Thymus (tissue), 11 donors: ENCODE measurements at regions not wholly inside any gene's neighbourhood (a gene's known extent, or its start where the extent isn't known, plus 50 kb on each side); places are given as distances from the start of the nearest gene placed in this dataset.
"Not testable (repeated sequence)": the region's sequence is repeated elsewhere in the genome, so short reads cannot be mapped to it uniquely, and the experiment has no call there.

ENCODE experiments used
- DNase-seq, 9 donors: peaks; one replicate each; pipeline ENCODE4 v3.0.0-alpha.2; 2013; ENCODE audit warnings: low spot score in 9 of 9, low read depth in 6 of 9, missing footprints in 1 of 9
- H3K27ac ChIP-seq, 2 donors: one replicate each; pipeline ENCODE4 v1.5.1; 2013; ENCODE audit warnings: control low read depth in 1 of 2, low read depth in 1 of 2, low read length in 1 of 2, mild to moderate bottlenecking in 1 of 2, moderate library complexity in 1 of 2
- H3K27me3 ChIP-seq, 2 donors: one replicate each; pipeline ENCODE4 v1.5.1; 2013; ENCODE audit warnings: low read length in 1 of 2; ENCODE audit not compliant: control insufficient read depth in 2 of 2, insufficient read depth in 1 of 2
- H3K36me3 ChIP-seq, 2 donors: one replicate each; pipeline ENCODE4 v1.5.1; 2013; ENCODE audit warnings: low read length in 1 of 2, mild to moderate bottlenecking in 1 of 2, moderate library complexity in 1 of 2; ENCODE audit not compliant: control insufficient read depth in 2 of 2, insufficient read depth in 2 of 2
- H3K4me1 ChIP-seq, 2 donors: one replicate each; pipeline ENCODE4 v1.5.1; 2013; ENCODE audit warnings: low read length in 2 of 2; ENCODE audit not compliant: control insufficient read depth in 2 of 2, insufficient read depth in 2 of 2
- H3K4me3 ChIP-seq, 2 donors: one replicate each; pipeline ENCODE4 v1.5.1; 2013; ENCODE audit warnings: low read length in 2 of 2, control low read depth in 1 of 2, mild to moderate bottlenecking in 1 of 2
- H3K9me3 ChIP-seq, 2 donors: one replicate each; pipeline ENCODE4 v1.5.1; 2013; ENCODE audit warnings: low read length in 1 of 2, mild to moderate bottlenecking in 1 of 2; ENCODE audit not compliant: control insufficient read depth in 2 of 2, insufficient read depth in 1 of 2
- WGBS: extraction: QIAGEN DNeasy Blood & Tissue Kit; methylation state at CpG from one replicate; pipeline ENCODE4 v1.1.7; 2013; 5-methylcytosine and 5-hydroxymethylcytosine counted together
- donor health status: healthy.

DNA sequence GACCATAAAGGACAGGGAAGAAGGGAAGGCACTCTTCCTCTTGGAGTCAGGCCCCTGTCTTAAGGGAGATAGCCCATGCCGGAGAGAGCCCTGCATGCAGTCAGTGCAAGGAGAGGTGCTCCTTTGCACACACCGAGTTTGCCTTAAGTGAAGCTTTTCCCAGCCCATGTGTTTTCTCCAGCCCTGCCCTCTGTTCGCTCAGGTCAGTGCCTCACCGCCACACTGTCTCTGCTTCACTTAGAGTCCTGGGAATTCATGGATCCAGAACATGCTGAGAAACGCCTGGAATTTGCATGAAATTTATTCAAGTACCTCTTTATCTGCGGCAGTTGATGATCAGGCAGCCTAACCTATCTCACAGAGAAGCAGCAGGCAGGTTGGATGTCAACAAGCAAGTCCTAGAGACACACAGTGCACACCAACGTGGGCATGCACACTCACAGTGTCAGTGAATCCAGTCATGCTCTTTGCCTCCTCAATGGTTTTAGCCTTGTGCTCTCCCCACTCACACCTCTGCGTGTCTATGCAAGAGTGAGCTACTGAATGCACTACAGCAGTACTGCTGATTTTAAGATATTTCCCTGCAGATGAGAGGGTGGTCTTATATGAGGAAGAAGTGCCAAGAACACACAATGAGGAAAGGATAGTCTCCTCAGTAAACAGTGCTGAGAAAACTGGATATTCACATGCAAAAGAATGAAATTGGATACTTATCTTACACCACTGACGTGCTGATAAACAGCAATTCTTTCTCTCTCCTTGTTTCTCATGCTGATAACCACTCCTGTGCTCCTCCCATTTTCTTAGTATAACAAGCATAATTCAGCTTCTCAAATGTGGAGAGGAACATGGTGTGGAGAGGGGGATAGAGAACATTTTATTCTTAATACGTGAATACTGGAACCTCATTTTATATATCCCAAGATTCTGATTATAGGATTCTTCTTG lies 295.1 kb upstream of the CDYL start:
- WGBS = 89% methylated on average over 10 of the region's 10 CpGs
- no peak overlapping the region for H3K4me3 ChIP-seq
- DNase-seq = no peak
- H3K27ac ChIP-seq = no peak overlapping the region
- H3K4me1 ChIP-seq = no peaks in the 10 kb centered on the region
- no peaks in the 10 kb centered on the region for H3K27me3 ChIP-seq
- no peaks in the 10 kb centered on the region for H3K36me3 ChIP-seq
- no peaks in the 10 kb centered on the region for H3K9me3 ChIP-seq

GRCh38 chr6:4478098-4478497 lies 298.1 kb upstream of the CDYL start:
- H3K9me3 ChIP-seq = no peaks in the 10 kb centered on the region
- H3K27ac ChIP-seq = no peak overlapping the region
- no peak for DNase-seq
- WGBS = 91% methylated on average over 3 of the region's 3 CpGs
- no peaks in the 10 kb centered on the region for H3K27me3 ChIP-seq
- H3K4me3 ChIP-seq = no peak overlapping the region
- H3K4me1 ChIP-seq = no peaks in the 10 kb centered on the region
- H3K36me3 ChIP-seq = no peaks in the 10 kb centered on the region

- no peaks in the 10 kb centered on the region for H3K27me3 ChIP-seq
- no peaks in the 10 kb centered on the region for H3K36me3 ChIP-seq
- H3K27ac ChIP-seq = no peak overlapping the region
- H3K9me3 ChIP-seq = peaks cover 0 to 19% of the 10 kb centered on the region in 2 donors
- H3K4me1 ChIP-seq = no peaks in the 10 kb centered on the region
- 86% methylated on average over 4 of the region's 4 CpGs for WGBS
- no peak overlapping the region for H3K4me3 ChIP-seq
- DNase-seq = no peak
Observed at GRCh38 chr6:4474810-4475209, 301.4 kb upstream of the CDYL start.

GRCh38 chr6:4472969-4473642 lies 303.1 kb upstream of the CDYL start:
- no peak overlapping the region for H3K4me3 ChIP-seq
- DNase-seq = no peak
- 80% methylated on average over 6 of the region's 6 CpGs for WGBS
- H3K4me1 ChIP-seq = no peaks in the 10 kb centered on the region
- peaks cover 0 to 19% of the 10 kb centered on the region in 2 donors for H3K9me3 ChIP-seq
- no peak overlapping the region for H3K27ac ChIP-seq
- H3K36me3 ChIP-seq = no peaks in the 10 kb centered on the region
- H3K27me3 ChIP-seq = no peaks in the 10 kb centered on the region

DNA sequence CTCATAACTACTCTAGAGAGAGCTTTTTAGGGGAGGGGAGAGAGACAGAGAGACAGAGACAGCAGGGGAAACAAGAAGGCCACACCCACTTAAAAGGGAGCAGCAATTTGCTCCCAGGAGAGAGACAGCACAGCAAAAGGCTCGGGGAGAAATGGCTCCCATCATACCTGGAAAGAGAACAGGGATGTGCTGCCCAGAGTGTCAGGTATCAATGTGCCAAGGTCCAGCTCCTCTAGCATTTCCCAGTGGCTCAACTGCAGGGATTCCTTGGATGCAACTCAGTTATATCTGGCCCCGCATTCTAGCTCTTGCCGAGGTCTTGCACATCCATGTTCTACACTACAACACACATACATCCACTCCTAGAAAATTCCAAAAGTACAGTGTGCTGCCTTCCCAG lies 304.0 kb upstream of the CDYL start:
- Histone ChIP-seq H3K36me3 (no peaks in the 10 kb centered on the region), H3K9me3 (peaks cover 0 to 19% of the 10 kb centered on the region in 2 donors), H3K27ac (no peak overlapping the region), H3K27me3 (no peaks in the 10 kb centered on the region), H3K4me1 (no peaks in the 10 kb centered on the region), H3K4me3 (no peak overlapping the region)
- no peak for DNase-seq
- WGBS = 96% methylated on average over 3 of the region's 3 CpGs

DNA sequence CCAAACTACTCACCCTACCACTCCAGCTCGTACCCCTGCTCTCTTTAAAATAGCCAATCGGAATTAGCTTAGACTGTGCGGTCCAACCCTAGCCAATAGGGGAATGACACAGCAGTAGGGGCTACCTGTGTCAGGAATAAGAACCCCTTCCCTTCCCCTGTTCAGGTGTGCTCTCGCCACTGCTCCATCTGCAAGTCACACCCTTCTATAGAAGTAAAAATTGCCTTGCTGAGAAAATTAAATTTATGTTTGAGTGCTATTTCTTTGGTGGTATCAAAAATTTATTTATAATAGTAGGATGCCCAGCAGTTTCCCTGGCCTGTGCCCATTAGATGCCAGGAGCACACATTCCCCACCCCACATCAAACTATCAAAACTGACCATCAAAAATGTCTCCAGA lies 304.7 kb upstream of the CDYL start:
- H3K4me1 ChIP-seq, H3K36me3 ChIP-seq, H3K4me3 ChIP-seq, H3K27ac ChIP-seq, H3K27me3 ChIP-seq, DNase-seq: not testable (repeated sequence)
- H3K9me3 ChIP-seq = peaks cover 0 to 19% of the 10 kb centered on the region in 2 donors
- WGBS = 97% methylated on average over 4 of the region's 4 CpGs

DNA sequence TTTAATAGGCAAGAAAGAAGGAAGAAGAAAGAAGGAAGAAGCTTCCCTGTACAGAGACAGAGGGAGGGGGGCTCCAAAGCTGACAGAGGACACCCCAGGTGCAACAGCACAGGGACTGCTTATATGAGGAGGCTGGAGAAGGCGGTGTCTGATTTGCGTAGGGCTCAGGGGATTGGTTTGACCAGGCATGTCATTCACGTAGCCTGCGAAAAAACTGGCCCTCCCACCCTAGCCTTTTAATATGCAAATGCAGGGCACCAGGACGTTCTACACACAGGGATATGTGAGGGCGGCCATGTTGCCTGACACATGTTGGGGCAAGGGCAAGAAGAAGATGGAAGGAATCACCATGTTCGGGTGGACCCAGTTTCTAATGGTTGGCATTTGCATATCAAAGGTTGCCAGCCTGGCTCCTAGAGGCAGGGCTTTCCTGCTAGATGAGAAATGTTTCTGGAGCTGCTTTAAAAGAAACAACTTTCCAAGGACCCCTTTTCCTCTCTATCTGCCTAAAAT lies 305.4 kb upstream of the CDYL start:
- DNase-seq = no peak
- Histone ChIP-seq H3K4me3 (no peak overlapping the region), H3K27me3 (no peaks in the 10 kb centered on the region), H3K27ac (no peak overlapping the region), H3K9me3 (peaks cover 0 to 19% of the 10 kb centered on the region in 2 donors), H3K36me3 (no peaks in the 10 kb centered on the region), H3K4me1 (no peaks in the 10 kb centered on the region)
- 93% methylated on average over 7 of the region's 7 CpGs for WGBS

GRCh38 chr6:4466769-4467480 lies 309.3 kb upstream of the CDYL start:
- peaks cover 0 to 8% of the 10 kb centered on the region in 2 donors for H3K9me3 ChIP-seq
- DNase-seq = no peak
- H3K27me3 ChIP-seq = no peaks in the 10 kb centered on the region
- 84% methylated on average over 9 of the region's 9 CpGs for whole genome bisulfite sequencing
- H3K27ac ChIP-seq = no peak overlapping the region
- H3K4me1 ChIP-seq = no peaks in the 10 kb centered on the region
- no peaks in the 10 kb centered on the region for H3K36me3 ChIP-seq
- H3K4me3 ChIP-seq = no peak overlapping the region

GRCh38 chr6:4466261-4466660 lies 309.9 kb upstream of the CDYL start:
- Histone ChIP-seq H3K4me1 (no peaks in the 10 kb centered on the region), H3K4me3 (no peak overlapping the region), H3K27me3 (no peaks in the 10 kb centered on the region), H3K36me3 (no peaks in the 10 kb centered on the region), H3K9me3 (peaks cover 0 to 1% of the 10 kb centered on the region in 2 donors), H3K27ac (no peak overlapping the region)
- 50% methylated on average over 7 of the region's 7 CpGs for WGBS
- DNase-seq = no peak
